GM19238 (cell line): ENCODE measurements at regions not wholly inside any gene's neighbourhood (a gene's known extent, or its start where the extent isn't known, plus 50 kb on each side); places are given as distances from the start of the nearest gene placed in this dataset.

Experiments
- DNase-seq: peaks from one replicate; pipeline ENCODE4 v3.0.0; 2011; ENCODE audit warnings: low spot score; ENCODE audit not compliant: insufficient read length

DNA sequence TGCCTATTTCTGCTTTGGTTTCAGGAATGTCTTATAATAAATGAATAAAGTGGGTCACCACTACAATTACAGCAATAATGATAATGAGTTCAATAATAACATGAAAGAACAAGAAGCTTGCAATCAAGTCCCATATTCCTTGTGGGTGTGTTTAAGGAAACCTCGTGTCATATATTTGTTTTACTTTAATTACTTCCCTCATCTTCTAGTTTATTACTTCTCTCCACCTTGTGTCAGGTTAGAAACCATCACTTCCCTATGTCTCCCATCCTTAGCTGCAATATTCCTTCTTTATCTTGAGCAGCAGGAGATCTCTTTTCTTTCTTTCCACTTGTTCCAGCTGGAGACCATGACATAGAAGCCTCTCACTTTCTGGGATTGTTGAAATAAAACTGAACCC is 384.0 kb upstream of the TMEM132C start:
- no peak for DNase-seq

DNA sequence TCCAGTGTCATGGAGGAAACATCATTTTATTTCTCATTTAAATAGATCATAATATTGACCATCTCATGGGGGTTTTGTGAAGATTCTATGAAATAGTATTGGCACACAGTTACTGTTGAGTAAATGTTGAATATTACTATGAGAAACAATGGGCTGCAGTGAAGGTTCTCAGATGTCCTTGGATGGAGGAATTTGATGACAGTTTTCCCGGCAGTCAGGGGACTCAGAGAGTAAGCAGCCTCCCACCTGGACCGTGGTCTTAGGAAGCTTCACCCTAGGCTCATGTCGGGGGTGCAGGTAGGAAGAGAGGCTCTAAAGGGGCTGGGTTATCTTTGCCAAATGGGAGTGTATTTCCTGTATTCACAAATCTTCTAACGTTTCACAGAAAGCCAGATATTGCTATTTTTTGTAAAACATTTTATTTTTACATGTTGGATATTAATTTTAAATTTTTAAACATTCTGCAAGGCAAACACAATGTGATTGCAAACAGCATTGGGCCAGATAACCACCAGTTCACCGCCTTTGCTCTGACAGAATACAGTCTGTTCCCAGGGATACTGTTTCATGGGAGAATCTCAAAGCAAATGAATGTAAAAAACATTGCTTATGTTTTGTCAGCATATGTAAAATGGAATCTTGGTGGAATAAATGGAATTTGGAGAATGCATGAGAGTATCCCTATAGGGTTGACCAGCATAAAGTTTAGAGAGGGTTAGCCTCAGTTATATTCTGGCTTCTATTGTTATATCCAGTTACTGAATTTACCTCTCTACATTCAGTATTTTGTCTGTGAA is 380.8 kb upstream of the TMEM132C start:
- DNase-seq: no peak

DNA sequence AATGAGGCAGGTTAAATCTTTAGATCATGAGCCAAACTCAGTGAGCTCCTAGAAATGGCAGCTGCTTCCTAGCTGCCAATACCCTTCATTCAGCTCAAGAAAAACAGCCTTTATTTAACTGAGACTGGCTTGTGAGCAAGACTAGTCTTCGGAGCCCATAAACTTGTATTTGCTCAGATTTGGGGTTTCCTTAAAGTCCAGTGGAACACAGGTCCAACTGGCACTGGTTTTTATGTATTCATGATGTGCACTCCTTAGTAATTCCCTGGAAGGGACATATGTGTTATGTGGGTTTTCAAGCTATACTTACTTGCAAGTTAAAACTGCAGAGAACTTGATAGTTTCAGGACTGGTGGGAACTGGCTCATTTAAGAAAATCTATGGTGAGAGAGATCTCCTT is 380.1 kb upstream of the TMEM132C start:
- DNase-seq: no peak

DNA sequence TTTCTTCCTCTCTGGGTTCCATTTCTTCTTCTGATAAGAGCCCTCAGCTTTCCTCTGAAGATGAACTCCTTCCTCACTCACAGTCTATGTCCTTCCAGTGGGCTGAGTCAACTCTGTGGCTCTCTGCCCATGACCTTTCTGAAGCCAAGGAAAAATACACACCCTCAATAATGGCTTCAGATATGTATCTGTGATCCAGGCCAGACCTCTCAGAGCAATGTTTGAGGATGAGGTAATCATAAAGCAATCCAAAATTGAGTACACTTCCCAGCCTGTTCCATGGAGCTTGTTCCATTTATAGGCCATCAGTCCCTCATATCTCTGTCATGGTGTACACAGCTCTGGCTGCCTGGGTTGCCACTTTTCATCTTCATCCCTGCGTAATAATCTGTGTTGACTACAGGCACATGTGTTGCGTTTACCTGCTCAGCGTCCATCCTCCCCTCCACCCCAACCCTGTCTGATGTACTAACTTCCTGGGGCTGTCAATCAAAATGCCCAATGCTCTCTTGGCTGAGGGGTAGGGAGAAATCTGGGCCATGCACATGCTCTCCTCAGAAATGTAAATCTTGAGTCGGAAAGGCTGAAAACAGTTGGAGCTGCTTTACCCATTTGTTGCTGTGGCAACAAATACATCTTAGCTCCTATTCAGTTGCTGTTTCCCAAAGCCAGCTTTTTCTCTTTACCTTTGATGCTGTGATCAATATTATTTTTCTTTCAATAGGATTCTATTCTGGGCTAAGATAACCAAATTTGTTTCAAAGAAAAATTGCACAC is 377.8 kb upstream of the TMEM132C start:
- no peak for DNase-seq

DNA sequence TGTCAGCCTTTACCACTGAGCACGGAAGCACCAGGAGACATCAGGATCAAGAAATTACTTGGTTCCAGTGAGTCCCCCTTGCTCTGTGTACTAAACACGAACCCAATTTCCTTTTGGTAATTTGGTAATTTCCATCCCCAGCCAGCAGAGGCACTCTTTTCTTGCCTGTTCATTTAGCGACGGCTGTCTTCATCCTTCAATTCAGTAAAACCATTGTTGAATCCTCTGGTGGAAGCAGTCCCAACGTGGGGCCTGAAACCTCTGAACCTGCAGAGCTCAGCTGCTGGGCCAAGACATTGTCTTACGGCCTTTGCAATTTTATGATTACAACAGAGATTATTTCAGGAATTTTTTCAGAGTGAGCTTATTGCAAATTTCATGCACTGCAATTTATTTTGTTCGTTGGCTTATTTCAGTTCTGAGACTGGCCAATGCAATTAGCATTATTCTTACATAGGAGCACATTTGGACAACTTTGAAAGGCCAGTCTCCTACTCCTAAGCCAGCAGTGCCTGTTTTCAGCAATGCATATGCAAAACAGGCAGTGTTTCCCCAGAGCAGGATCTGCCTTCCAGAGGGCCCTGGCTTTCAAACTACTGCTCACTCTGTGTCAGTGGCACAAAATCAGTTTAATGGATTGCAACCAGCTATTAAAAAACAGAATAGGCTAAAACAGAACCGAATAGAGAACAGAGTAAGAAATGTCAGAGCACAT is 372.9 kb upstream of the TMEM132C start:
- no peak for DNase-seq

DNA sequence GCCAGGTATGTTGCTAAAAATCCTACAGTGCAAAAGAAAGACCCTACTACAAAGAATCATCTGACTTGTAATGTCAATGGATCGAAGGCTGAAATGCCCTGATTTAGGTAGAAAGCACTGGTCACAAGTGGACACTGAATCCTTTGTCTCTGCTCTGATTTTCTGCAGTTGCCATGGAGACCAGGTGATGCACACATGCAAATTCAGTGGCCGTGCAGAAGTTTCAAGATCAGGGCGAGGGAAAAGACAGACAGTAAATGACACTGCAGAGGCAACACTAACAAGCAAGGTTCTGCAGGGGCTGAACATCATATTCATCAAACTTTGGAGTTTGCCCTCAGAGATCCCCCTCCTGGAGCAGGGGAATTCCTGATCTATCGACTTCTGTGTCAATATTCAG is 370.3 kb upstream of the TMEM132C start:
- no peak for DNase-seq

DNA sequence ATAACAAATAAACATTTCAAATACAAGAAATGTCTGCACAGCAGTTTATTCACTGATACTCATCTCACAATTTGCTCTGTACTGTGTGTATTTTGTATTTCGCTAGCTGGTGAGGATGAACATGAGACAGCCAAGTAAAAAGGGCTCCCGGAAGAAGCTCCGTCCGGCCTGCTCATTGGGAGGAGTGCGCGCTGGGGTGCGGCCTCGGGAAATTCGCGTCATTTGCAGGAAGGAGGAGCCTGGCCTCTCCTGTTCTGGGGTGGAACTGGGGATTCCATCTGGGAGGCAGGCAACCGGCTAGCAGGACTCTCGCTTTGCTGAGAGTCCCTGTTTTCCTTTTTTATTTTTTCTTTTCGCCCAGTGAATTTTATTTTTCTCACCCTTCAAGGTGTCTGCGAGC is 368.4 kb upstream of the TMEM132C start:
- DNase-seq: no peak

DNA sequence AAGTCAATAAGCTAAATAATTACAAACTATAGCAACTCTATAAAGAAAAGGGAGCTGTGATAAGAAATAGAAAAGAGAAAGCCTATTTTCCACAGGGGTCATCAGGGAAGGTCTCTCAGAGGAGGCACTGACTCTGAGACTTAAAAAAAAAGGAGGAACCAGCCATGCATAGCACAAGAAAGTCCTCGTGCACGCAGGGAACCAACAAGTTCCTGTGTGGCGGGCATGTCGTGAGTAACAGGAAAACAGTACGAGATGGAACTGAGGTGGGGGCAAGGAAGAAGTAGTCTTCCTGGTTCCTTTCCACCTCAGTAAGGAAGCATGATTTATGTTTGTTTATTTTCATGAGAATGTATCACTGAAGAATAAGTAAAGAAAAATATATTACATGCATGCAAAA is 367.0 kb upstream of the TMEM132C start:
- no peak for DNase-seq

DNA sequence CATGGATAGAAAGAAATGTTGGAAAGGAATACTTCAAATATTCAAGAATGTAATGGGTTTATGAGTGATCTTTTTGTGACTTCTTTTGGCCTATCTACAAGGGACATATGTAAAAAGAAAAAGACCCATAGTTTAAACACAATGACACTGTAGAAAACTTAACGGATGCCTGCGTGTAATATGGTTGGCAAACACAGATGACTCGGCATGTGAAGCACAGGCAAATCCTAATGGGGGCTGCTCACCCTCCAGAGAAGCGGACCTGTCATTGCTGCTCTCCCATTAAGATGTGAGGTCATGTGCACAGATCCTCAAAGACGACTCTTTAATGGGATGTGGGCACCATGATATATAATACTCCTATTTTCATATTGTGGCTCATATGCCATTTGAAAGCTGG is 366.6 kb upstream of the TMEM132C start:
- DNase-seq: no peak

DNA sequence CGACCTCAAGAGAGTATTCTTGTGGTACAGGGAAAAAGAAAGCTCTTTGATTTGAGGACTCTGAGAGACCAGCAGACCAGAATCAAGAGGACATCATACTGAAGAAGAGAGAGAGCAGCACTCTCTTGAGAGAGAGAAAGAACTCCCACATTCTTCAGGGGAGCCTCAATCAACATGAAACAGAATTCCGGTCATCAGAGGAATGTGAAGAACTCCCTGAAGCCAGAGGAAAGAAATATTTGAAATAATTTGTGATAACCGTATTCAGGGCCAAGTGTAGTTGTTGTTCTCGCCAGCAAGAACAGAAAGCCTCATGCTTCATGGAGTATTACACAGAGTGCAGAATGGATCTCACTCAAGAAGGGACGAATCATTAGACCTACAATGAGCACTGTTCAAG is 363.8 kb upstream of the TMEM132C start:
- DNase-seq: no peak

DNA sequence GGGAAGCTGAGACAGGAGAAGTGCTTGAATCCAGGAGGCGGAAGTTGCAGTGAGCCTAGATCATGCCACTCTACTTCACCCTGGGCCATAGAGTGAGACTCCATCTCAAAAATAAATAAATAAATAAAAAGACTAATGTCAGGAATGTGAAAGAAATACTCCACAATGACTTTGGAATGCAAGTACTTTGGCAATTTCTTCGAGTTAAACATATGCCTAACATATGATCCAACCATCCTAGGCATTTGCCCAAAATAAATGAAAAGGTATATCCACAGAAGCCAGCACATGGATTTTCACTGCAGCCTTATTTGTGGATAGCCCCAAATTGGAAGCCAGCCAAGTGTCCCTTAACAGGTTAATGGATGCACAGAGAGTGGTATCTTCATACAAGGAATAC is 357.9 kb upstream of the TMEM132C start:
- DNase-seq: no peak

DNA sequence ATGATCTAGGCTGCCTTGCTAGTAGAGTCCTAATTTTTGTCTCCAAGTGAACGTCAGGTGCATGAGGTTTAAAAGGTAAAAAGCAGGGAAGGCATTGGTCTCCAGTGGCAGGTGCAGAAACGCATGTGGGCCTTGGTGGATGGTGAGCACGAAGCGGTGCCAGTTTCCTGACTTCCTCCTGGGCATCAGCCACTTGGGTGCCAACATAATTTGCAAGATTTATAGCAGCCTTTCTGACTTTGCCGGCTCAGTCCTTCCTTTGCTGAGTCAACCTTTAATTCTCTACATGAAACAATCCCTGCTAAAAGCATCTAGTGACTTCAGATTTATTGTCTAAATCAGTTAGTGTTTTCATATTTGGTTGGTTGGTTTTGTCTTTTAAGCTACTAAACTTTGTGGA is 355.7 kb upstream of the TMEM132C start:
- DNase-seq: no peak

DNA sequence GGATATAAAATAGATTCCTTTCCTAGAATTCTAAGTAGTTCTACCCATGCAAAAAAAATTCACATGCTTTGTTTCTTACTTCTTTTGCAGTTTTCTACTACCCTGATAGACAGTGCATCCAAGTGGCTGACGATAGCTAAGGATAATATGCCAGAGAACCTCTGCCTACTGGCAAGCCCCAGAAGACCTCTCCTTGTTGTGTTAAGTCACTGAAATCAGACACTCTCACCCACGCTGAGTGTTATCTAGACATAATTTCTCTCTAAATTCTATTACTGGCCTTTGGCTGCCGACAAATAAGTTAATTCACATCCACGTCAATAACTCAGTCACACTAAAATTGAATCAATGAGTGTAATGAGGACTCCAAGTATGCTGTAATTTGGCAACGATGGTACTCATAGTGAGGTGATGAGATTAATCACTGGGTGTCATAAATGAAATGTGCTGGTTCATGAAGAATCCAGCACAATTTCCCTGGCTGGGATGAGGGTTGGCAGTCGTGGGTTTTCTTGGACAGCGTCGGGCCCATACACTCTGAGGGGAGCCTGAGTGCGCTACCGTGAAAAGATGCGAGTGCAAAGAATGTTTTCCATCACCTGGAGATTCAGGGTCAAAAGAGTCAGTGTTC is 354.8 kb upstream of the TMEM132C start:
- DNase-seq: no peak

DNA sequence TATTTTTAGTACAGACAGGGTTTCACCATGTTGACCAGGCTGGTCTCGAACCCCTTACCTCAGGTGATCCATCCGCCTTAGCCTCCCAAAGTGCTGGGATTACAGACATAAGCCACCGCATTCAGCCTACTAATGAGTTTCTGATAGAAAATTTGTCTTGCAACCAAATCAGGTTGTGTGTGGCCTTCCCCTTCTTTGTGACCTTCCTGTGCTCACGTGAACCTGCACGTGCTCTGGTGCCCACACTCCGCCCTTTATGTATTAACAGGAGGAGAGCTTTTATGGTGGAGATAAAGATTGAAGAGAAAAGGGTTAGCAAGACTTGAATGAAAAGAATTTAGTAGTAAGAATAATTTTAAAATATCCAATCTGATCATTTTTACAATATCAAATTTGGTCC is 343.5 kb upstream of the TMEM132C start:
- no peak for DNase-seq

DNA sequence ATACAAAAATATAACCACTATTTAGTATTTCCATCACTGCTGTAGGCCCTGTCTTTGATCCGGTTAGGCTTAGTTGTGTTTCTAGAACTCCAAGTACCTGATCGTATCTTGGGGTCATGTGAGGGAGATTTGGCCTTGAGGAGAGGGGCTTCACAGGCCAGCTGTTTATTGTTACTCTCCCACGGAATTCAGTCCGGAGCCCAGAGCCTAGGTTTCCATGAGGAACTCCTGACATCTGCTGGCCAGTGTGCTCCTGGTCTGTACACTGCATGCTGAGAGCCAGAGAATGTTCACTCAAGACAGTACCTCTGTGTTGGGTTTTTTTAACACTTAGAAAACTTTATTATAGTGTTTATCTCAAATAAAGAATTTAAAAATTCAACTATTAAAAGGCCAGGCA is 341.0 kb upstream of the TMEM132C start:
- DNase-seq: no peak

DNA sequence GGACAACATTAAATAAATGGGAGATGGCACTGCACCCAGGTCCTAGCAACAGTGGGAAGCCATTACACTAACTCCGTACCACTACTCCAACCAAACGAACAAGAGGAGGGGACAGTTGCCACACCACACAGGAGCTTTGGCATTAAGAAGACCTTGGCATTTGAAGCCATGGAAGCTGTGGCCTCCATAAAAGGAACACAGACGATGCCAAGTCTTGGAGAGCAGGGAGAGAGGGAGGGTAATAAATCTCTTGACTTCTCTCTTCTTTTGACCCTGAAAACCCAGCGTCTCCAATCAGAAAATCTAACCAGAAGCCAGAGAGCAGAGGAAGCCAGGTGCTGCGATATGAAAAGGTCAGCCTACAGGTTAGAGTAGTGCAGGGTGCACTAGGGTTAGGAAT is 338.8 kb upstream of the TMEM132C start:
- no peak for DNase-seq

DNA sequence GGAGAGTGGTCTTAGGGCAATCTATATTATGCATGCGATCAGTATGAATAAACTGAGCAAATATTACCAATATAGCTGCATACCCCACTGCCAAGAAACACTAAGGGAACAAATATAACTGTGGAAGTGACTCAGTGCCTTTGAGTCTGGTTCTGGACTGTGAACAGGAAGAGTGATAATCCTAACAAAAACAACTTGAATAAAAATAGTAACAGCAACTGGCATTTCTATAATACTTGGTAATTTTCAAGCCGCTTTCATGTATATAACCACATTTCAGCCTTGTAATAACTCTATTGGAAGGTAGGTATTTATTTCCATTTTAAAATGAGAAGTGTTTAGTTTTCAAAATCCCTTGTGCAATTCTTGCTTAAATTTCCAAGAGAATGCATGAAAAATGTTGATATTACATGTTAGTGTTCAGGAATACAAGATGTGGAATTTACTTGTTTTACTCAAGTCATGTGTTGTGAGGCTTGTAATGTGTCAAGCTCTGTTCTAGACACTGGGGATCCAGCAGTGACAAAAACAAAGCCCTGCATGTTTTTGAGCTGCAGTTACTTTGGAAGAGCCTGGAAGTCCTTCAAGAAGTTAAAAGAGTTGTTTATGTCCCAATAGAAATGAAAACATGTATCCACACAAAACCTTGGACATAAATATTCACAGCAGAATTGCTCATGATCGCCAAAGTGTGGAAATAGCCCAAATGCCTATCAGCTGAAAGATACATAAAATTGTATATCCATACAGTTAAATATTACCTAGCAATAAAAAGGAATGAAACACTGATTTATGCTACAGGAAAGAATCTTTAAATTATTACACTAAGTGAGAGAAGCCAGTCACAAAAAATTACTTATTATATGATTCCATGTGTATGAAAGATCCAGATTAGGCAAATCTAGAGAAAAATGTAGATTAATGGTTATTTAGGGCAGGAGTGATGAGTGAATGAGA is 338.1 kb upstream of the TMEM132C start:
- DNase-seq: no peak

DNA sequence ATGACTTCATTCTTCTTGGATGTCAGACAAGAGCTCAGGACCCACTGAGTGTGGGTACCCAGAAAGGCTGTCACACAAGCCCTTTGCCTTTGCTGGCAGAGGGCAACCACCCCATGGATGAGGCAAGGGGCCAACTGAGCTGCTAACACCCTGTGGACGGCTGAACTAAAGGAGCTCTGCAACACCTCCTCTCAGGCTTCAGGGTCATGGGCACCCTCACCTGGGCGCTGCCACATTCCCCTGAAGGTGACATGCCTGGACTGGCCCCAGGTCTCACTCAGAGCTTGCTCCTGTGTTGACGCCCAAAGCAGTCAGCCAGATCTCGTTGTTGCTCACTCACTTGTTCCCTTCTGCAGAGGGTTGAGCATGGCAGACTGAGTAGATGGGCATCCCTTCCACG is 336.8 kb upstream of the TMEM132C start:
- DNase-seq: no peak

DNA sequence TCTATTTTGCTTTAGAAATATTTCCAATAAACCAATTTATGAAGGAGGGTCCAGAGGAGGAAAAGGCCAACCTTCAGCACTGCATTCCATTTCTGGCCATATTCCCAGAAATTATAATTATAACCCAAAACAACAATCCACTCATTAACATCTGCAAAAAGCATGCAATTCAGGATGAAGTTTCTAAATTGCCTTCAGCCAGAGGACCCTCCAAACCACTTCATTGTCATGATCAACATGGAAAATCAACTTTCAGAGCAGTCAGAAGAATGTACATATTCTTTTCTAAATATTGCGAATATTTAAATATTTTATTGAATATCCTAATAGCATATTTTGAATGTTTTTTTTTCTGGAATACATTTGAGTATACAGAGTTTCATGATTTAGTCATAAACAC is 332.6 kb upstream of the TMEM132C start:
- no peak for DNase-seq

DNA sequence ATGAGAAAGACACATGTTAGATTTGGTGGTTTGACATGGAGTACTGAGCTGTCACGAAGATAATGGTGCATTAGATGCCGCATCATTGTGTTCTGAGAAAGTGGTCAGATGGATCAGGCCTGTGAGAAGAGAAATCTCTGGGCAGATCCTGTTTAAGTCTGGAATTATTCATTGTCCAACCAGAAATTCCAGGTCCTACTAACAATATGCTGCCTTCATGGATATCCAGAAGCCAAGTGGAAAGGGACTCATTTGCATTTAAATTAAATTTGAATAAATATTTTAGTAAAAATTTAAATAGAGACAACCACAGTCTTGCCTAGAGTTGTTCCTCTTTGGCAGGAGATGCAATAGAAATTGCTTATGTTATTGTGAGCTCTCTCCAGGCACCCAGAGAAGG is 330.5 kb upstream of the TMEM132C start:
- no peak for DNase-seq

DNA sequence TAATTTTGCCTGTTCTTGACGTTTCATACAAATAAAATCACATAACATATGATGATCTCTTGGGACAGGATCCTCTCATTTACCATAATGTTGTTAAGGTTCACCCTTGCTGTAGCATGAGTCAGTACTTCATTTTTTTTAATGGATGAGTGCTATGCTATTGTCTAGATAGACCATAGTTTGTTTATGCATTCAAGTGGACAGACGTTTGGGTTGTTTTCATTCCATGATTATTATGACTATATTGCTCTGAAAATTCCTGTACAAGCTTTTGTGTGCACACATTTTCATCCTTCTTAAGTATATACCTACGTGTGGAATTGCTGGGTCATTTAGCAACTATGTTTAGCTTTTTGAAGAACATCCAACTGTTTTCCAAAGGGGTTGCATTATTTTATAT is 325.6 kb upstream of the TMEM132C start:
- no peak for DNase-seq
